PFSK-1 (cell line): ENCODE measurements at regions not wholly inside any gene's neighbourhood (a gene's known extent, or its start where the extent isn't known, plus 50 kb on each side); places are given as distances from the start of the nearest gene placed in this dataset.

Source experiments
- FOXP2 ChIP-seq: optimal IDR thresholded peaks from 2 replicates; pipeline ENCODE3; 2011; ENCODE audit warnings: borderline replicate concordance, control low read depth, inconsistent platforms; ENCODE audit not compliant: insufficient read depth; ENCODE audit errors: extremely low read length, extremely low read depth
- POLR2AphosphoS5 ChIP-seq: IDR thresholded peaks from 2 replicates; pipeline ENCODE4 v1.6.1; 2012; ENCODE audit warnings: low read depth, mild to moderate bottlenecking, control low read depth, low read length, moderate library complexity
- TF ChIP-seq, protein P1 (sequence below), 2 experiments: IDR thresholded peaks; 2 replicates each; pipeline versions ENCODE4 v1.6.1 to v1.8.0; 2011 to 2012; ENCODE audit warnings: low read depth in 2 of 2, low read length in 2 of 2, control low read depth in 1 of 2, inconsistent platforms in 1 of 2, mild to moderate bottlenecking in 1 of 2, moderate library complexity in 1 of 2; ENCODE audit not compliant: insufficient read depth in 1 of 2

DNA sequence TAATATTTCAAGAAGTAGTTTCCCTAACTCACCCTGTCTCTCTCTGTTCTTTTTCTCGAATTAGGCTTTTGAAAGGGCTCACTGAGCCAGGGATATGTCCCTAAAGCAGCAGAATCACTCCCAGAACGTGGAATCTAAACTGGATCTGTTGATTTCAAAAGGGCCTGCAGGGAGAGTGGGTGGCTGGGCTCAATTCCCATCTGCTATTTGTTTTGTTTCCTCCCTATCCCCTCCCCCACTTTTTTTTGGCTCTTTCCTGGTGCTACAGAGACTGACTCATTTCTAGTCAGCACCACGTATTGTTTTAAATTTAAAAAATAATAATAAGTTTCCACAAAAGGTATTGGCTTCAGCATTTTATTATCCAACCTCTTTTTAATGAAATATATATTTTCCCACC is 961.5 kb downstream of the FAM181B start:
- TF ChIP-seq POLR2AphosphoS5 (no peak), FOXP2 (no peak)
- TF ChIP-seq, protein P1, sequence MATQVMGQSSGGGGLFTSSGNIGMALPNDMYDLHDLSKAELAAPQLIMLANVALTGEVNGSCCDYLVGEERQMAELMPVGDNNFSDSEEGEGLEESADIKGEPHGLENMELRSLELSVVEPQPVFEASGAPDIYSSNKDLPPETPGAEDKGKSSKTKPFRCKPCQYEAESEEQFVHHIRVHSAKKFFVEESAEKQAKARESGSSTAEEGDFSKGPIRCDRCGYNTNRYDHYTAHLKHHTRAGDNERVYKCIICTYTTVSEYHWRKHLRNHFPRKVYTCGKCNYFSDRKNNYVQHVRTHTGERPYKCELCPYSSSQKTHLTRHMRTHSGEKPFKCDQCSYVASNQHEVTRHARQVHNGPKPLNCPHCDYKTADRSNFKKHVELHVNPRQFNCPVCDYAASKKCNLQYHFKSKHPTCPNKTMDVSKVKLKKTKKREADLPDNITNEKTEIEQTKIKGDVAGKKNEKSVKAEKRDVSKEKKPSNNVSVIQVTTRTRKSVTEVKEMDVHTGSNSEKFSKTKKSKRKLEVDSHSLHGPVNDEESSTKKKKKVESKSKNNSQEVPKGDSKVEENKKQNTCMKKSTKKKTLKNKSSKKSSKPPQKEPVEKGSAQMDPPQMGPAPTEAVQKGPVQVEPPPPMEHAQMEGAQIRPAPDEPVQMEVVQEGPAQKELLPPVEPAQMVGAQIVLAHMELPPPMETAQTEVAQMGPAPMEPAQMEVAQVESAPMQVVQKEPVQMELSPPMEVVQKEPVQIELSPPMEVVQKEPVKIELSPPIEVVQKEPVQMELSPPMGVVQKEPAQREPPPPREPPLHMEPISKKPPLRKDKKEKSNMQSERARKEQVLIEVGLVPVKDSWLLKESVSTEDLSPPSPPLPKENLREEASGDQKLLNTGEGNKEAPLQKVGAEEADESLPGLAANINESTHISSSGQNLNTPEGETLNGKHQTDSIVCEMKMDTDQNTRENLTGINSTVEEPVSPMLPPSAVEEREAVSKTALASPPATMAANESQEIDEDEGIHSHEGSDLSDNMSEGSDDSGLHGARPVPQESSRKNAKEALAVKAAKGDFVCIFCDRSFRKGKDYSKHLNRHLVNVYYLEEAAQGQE (IDR thresholded peaks at IDR 0.05; ENCODE audit: insufficient read depth in 1 of 2, low read depth in 2 of 2, low read length in 2 of 2) = no peak
